GM12873 (cell line): ENCODE measurements at regions not wholly inside any gene's neighbourhood (a gene's known extent, or its start where the extent isn't known, plus 50 kb on each side); places are given as distances from the start of the nearest gene placed in this dataset.

Experiments
- CTCF ChIP-seq: IDR thresholded peaks from 2 replicates; pipeline ENCODE4 v1.5.1; 2012; ENCODE audit warnings: low read depth, mild to moderate bottlenecking, moderate library complexity, low read length, control low read depth; ENCODE audit not compliant: insufficient read depth; ENCODE audit errors: missing control alignments

- no peak for TF ChIP-seq CTCF
These were observed 167.4 kb downstream of the C1D start for GRCh38 chr2:67895227-67895941.

GRCh38 chr2:67896076-67896475, 166.7 kb downstream of the C1D start:
- TF ChIP-seq CTCF, result no peak

- no peak for TF ChIP-seq CTCF
These were observed 166.3 kb downstream of the C1D start for GRCh38 chr2:67896476-67896875.

GRCh38 chr2:67898595-67898994, 164.2 kb downstream of the C1D start:
- no peak for TF ChIP-seq CTCF

- no peak for TF ChIP-seq CTCF
These were observed 163.6 kb downstream of the C1D start for GRCh38 chr2:67899187-67899586.

- TF ChIP-seq CTCF, result no peak
These were observed 162.0 kb downstream of the C1D start for GRCh38 chr2:67900826-67901225.

- no peak for TF ChIP-seq CTCF
These were observed 158.2 kb downstream of the C1D start for GRCh38 chr2:67904566-67904965.
